Vagina (tissue), 2 donors: ENCODE measurements at regions not wholly inside any gene's neighbourhood (a gene's known extent, or its start where the extent isn't known, plus 50 kb on each side); places are given as distances from the start of the nearest gene placed in this dataset.

ENCODE experiments used
- CTCF ChIP-seq, 3 experiments: fragments of 450-650 bp in 2 of 3; fragments of 200-600 bp in 1 of 3; sonication (generic) in 1 of 3; IDR thresholded peaks; one replicate each; pipeline ENCODE4 v1.5.1; 2017 to 2019; ENCODE audit warnings: antibody characterized with exemption in 3 of 3, mild to moderate bottlenecking in 2 of 3, moderate library complexity in 2 of 3
- POLR2A ChIP-seq, 2 donors: fragments of 450-650 bp; IDR thresholded peaks; one replicate each; pipeline ENCODE4 v1.6.1; 2017; ENCODE audit warnings: antibody characterized with exemption in 2 of 2, mild to moderate bottlenecking in 2 of 2, moderate library complexity in 2 of 2

DNA sequence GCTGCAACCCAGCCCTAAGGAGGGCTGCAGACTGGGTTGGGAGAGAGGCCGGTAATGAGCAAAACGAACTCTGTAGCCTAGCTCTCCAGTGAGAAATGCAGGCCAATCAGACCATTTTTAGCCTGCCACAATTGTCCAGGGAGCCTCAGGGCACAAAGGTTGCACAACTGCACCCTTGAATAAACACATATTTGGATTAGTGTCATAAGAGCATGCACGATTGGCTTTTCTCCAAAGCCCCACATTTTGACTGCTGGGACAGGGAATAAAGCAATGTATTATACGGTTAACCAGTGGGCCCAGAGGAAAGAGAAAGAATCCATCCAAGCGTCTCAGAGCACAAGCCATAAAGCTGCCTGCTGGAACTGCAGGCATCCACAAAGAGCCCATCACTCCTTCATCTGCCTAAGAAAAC is 729.4 kb upstream of the SGCG start:
- TF ChIP-seq CTCF (IDR thresholded peaks at IDR 0.05): no peak
- no peak for TF ChIP-seq POLR2A (IDR thresholded peaks at IDR 0.05)
